NCI-H748 (cell line): ENCODE measurements at regions not wholly inside any gene's neighbourhood (a gene's known extent, or its start where the extent isn't known, plus 50 kb on each side); places are given as distances from the start of the nearest gene placed in this dataset.
"Not testable (repeated sequence)": the region's sequence is repeated elsewhere in the genome, so short reads cannot be mapped to it uniquely, and the experiment has no call there.

Source experiments
- DNase-seq: peaks from one replicate; lab custom pipeline; 2025; ENCODE audit not compliant: unreplicated experiment; lab: John Stamatoyannopoulos, UW

- no peak for DNase-seq
Measured at GRCh38 chr10:36766415-36766810, 359.0 kb upstream of the ANKRD30A start.

- DNase-seq = no peak
Measured at GRCh38 chr10:36765782-36766414, 359.5 kb upstream of the ANKRD30A start.

- DNase-seq = no peak
Measured at GRCh38 chr10:36764823-36765222, 360.6 kb upstream of the ANKRD30A start.

- DNase-seq = no peak
Measured at GRCh38 chr10:36761121-36761520, 364.3 kb upstream of the ANKRD30A start.

- no peak for DNase-seq
Measured at GRCh38 chr10:36759141-36759805, 366.1 kb upstream of the ANKRD30A start.

GRCh38 chr10:36748128-36748871, 377.1 kb upstream of the ANKRD30A start:
- no peak for DNase-seq

- DNase-seq = no peak
Measured at GRCh38 chr10:36739884-36740445, 385.4 kb upstream of the ANKRD30A start.

GRCh38 chr10:36738738-36739431, 386.5 kb upstream of the ANKRD30A start:
- peak; percentile 25 for DNase-seq

GRCh38 chr10:36736311-36736710, 389.1 kb upstream of the ANKRD30A start:
- DNase-seq = peak; percentile 78

- DNase-seq = not testable (repeated sequence)
Measured at GRCh38 chr10:36734590-36734989, 390.8 kb upstream of the ANKRD30A start.

- DNase-seq = no peak
Measured at GRCh38 chr10:36730316-36730715, 395.1 kb upstream of the ANKRD30A start.

- DNase-seq = no peak
Measured at GRCh38 chr10:36728626-36729025, 396.8 kb upstream of the ANKRD30A start.

- DNase-seq = peak; percentile 87
Measured at GRCh38 chr10:36725581-36726520, 399.5 kb upstream of the ANKRD30A start.

GRCh38 chr10:36722777-36723176, 402.6 kb upstream of the ANKRD30A start:
- DNase-seq = no peak

GRCh38 chr10:36721871-36722270, 403.5 kb upstream of the ANKRD30A start:
- no peak for DNase-seq

- peak; percentile 3 for DNase-seq
Measured at GRCh38 chr10:36720895-36721294, 404.5 kb upstream of the ANKRD30A start.

- DNase-seq = no peak
Measured at GRCh38 chr10:36717118-36717517, 408.3 kb upstream of the ANKRD30A start.

- no peak for DNase-seq
Measured at GRCh38 chr10:36716291-36716690, 409.1 kb upstream of the ANKRD30A start.

- DNase-seq = no peak
Measured at GRCh38 chr10:36712695-36713094, 412.7 kb upstream of the ANKRD30A start.

GRCh38 chr10:36711361-36711760, 414.0 kb upstream of the ANKRD30A start:
- no peak for DNase-seq
